ENCODE measurements at regions not wholly inside any gene's neighbourhood (a gene's known extent, or its start where the extent isn't known, plus 50 kb on each side); places are given as distances from the start of the nearest gene placed in this dataset.

DNA sequence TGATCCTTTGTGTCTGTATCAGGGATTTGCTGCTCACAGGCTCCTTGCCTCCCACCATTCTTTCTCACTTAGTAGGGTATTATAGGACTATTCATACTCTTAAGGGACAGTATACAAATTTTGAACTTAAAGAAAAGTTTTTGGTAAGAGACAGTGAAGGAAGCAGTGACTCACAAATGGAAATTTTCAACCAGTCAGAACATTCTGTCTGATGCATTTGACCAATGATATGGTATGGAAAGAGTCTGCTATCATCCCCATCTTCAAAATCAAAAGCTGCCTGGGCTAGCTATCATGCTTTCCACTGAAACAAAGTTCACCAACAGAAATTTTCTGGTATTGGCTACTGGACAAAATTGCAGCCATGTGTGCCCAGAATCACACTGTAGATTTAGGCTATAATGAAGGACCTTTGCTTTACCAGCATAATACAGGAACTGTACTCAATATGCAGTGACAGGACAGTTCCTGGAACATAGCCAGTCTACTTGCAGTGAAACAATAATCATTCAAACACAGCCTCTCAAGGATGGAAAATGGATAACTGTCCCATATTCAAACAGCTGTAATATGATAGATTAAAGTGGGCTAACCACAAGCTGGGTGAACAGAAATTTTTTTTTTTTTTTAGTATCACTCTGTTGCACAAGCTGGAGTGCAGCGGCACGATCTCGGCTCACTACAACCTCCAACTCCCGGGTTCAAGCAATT lies 109.0 kb upstream of the ACSL4 start:
- H3K4me3 ChIP-seq (ENCODE audit: low read depth, low read length) = no peak overlapping the region
- no peak for DNase-seq (ENCODE audit: low read depth)

DNA sequence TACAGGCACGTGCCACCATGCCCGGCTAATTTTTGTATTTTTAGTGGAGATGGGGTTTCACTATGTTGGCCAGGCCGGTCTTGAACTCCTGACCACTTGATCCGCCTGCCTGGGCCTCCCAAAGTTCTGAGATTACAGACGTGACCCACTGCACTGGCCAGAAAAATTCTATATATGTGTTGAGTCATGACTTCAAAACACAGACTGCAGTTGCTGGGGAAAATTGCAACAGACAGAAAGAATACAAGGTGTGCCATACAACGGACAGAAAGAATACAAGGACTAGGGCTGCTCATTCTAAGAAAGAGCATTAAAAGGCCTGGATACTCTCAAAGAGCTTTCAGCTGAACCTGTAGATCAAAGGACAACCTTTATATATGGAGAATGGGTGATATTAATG lies 109.6 kb upstream of the ACSL4 start:
- no peak overlapping the region for H3K4me3 ChIP-seq (ENCODE audit: low read depth, low read length)
- DNase-seq (ENCODE audit: low read depth) = no peak

DNA sequence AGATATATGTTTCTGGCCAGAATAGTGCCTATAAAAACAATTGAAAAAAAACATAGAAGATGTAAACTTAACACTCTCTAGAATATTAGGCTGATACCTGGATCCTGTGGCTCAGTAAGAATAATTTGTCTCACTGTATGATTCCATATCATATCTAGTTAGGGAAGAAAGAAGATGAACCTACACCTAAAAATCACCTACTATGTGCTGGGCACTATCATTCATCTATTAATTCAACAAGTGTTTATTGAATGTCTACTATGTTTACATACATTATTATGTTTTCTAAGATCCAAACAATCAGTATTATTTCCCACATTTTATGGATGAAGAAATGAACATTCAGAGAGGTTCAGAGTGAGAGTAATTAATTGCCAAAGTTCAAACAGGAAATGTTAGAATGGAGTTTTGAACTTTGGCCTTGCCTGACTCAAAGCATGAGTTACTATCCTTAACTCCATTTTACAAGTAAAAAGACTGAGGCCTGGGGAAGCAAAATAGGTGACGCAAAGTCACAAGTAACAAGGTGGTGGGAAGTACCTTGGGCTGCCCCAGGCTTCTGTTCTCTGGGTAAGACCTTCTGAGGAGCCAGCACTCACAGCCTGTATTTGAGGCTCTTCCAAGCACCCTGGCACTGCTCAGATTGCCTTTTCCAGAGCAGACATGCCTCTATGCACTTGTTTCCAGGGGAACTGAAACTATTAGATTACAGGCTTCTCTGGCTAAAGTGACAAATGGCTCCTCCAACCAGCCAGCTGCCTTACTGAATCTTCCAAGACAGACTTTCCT lies 111.1 kb upstream of the ACSL4 start:
- H3K4me3 ChIP-seq (ENCODE audit: low read depth, low read length) = no peak overlapping the region
- DNase-seq (ENCODE audit: low read depth) = no peak

DNA sequence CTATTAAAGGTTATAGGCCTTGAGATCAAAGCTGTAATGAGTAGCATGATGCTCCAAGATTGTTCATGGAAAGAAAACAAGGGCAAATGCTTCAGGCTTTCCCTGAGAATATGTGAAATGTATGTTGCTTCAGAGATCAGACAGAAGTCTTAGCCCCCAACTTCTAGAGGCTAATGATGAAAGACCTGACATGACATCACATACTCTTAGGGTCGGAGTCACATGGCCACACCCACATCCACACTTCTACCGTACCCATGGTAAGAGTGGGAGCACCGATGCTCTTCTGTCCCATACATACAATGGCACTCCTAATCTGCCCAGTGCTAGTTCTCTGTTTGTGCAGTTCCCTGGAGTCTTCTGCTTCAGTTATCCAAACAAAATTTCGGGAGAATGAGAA lies 111.9 kb upstream of the ACSL4 start:
- no peak for DNase-seq (ENCODE audit: low read depth)
- no peak overlapping the region for H3K4me3 ChIP-seq (ENCODE audit: low read depth, low read length)

DNA sequence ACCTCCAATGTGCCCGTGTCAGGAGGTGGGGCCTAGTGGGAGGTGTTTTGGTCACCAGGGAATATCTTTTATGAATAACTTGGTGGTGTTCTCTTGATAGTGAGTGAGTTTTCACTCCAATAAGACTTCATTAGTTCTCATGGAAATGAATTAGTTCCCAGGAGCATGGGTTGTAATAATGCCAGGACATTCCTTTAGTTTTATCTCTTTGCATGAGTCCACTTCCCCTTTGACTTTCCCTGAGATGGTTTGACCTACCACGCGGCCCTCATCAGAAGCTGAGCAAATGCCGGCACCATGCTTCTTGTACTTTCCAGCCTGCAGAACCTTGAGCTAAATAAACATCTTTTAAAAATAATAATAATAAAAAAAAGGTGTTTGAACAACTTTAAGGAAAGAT lies 112.9 kb upstream of the ACSL4 start:
- DNase-seq (ENCODE audit: low read depth) = no peak
- H3K4me3 ChIP-seq (ENCODE audit: low read depth, low read length) = no peak overlapping the region

DNA sequence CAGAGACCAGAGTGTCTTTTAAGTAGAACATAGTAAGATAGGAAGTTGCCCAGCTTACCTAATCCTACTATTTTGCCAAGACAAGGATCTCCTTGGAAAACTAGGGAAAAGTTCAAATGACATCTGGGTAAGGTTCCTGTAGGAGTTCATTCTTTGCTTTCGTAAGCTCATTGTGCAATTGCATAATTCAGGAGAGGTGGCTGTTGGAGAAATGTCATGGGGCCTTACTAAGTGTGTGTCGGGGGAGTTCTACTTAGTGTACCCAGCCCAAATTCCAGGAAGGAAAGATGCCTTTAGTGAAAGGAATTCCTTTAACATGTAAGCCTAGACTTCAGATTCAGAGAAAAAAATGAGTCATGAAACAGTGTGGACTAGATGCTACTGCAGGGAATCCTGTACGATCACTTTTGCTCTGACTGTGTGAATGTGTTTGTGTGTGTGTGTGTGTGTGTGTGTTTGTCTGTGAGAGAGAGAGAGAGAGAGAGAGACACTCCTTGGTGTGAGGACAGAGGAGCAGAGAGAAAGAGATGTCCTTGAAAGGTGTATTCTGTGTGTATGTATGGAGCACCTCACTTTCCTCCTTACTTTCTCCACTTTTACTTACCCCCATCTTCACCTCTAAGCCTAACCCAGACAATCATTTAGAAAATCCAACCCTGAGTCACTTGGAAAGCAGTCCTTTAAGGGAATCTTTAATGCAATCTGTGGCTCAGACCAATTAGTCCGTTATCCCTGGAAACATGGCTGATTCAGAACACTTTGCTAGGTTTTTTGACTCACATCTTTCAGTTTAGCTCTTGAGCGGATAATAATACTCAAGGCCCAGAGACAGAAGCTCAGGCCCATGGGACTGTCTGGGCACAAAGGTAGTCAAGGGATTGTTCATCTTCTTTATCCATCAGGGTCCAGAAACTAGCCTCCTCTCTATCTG lies 114.5 kb upstream of the ACSL4 start:
- DNase-seq (ENCODE audit: low read depth) = peak; percentile 82
- no peak overlapping the region for H3K4me3 ChIP-seq (ENCODE audit: low read depth, low read length)

DNA sequence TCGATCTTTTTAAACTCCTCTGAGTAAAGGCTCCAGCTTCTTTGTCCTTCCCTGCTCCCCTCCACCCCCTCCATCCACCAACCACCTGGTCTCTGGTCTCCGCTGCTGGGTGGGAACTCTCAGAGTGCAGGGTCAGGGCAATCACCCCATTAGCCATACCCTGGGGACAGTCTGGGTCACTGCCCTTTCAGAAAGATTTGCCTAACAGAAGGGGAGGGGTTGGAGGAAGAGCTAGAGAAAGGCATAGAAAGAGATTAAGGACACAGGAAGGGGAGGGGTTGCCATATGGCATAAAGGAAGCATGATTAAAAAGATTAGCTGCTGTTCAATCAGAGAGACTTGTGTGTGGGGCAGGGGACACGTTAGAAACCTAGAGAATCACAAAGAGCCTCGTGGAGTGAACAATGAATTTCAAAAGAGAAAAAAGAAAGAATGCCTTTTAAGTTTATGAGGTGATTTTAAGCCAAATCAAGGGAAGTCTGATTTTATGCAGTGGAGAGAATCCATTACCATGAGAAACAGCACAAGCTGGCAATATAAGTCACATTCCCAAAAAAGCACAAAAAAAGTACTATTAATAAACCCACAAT lies 115.5 kb upstream of the ACSL4 start:
- DNase-seq (ENCODE audit: low read depth) = no peak
- H3K4me3 ChIP-seq (ENCODE audit: low read depth, low read length) = no peak overlapping the region

DNA sequence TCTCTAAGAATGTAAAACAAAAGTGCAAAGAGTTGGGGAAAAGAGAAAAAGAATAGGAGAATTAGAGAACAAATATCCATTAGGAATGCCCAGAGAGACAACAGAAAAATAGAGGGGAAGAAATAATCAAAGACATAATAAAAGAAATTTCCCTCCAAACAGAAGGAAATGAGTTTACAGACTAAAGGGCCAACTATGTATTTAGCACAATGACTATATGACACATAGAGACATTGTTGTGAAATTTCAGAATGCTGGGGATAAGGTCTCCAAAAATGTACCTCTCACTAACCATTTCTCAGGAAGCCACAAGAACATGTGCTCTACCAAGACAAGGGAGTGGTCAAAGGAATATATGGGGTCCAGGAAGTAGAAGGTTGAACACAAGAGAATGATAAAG lies 121.0 kb upstream of the ACSL4 start:
- H3K4me3 ChIP-seq (ENCODE audit: low read depth, low read length) = no peak overlapping the region
- DNase-seq (ENCODE audit: low read depth) = no peak

DNA sequence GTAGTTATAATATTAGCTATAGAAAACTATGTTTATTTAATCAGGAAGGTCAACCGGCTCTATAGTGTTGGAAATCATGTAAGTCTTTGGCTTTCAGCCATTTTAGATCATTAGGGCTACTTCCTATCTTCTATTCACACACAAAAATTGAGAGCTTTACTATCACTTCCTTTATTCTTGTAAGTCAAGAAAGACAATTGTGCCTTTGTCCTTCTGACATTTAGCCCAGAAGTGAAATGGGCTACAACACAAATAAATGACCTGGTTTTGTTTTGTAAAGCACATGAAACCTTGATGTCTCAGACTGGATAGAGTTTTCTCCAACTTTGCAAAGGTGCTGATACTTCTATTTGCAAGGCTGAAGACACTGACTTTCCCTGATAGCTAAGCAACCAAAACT lies 122.4 kb upstream of the ACSL4 start:
- no peak for DNase-seq (ENCODE audit: low read depth)

DNA sequence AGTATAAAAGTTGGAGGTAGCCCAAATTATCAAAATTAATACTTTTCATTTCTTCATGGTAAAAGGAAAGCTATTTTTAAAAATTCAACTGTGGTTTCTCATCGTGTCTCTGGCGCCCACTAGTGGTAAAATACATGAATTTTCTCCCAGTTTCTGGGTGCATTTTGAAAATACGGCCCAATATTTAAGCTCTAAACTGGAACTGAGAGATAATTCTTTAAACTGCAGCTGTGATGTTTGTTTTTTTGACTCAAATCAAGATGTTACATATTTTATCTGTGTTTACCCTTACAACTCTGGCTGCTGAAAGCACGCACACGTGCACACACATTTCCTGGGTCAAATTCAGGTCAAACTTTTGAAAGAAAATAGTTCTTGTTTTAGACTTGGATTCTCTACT lies 123.9 kb upstream of the ACSL4 start:
- H3K4me3 ChIP-seq (ENCODE audit: low read depth, low read length) = no peak overlapping the region
- no peak for DNase-seq (ENCODE audit: low read depth)

More for the DNA sequence above, 122.4 kb upstream of the ACSL4 start:
- H3K4me3 ChIP-seq (ENCODE audit: low read depth, low read length) = no peak overlapping the region

DNA sequence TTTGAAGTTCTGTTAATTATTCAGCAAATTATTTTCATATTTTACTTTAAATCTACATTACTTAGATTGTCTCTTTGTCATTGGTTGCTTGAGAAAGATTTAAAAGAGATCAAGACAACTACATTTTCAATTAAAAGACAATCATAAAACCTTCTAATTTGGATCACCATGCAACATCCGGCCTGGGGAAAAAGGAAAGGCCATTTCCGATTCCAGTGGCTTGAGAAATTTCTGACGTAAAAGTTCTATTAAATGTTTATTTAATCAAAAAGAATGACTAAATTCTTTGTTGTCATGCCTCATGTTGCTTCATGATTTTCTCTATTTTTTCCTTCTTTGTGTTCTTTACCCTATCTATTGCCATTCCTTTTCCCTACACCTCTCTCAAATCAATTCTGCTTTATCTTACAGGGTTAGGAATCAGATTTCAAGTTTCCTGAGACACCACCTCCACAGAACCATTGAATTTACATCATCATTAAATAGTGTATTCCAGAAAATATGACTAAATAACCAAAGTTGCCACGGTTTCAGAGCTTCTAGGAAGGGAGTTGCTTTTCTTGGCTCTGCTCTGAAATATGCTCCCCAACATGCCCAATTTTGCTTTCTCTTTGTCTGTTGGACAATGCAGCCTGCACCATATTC lies 124.6 kb upstream of the ACSL4 start:
- DNase-seq (ENCODE audit: low read depth) = no peak
- no peak overlapping the region for H3K4me3 ChIP-seq (ENCODE audit: low read depth, low read length)

DNA sequence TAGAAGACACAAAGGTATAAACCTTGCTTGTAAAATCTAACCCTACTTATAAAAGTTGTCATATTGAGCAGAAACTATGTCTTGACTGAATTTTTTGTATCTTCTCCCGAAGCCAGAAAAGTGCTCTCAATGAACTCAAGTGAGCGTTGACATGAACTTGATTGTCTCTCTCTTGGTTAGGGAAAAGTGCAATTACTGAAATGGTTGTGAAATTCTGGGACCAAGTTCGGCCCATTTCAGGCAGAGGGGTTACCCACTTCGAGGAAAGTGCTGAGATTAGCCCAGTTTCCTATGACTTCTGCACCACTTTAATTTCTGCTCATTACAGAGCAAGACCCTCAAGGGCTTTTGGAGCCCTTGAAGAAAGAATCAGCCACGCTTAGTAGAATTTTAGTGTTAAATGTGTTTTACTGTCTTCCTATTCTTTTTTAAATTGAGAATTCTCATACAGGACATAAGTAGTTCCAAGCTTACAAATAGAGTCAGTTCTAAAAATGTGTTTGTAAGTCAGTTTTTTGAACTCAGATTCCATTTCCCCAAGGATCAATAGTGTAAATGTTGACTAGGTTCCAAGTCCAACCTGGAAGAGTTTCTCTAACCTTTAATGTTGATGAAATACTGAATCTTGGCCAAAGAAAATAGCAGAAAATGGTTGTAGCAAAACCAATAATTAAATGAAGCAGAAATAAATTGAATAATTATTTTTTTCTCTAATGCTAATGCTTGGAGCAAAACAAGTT lies 125.7 kb upstream of the ACSL4 start:
- H3K4me3 ChIP-seq (ENCODE audit: low read depth, low read length) = no peak overlapping the region
- DNase-seq (ENCODE audit: low read depth) = no peak

DNA sequence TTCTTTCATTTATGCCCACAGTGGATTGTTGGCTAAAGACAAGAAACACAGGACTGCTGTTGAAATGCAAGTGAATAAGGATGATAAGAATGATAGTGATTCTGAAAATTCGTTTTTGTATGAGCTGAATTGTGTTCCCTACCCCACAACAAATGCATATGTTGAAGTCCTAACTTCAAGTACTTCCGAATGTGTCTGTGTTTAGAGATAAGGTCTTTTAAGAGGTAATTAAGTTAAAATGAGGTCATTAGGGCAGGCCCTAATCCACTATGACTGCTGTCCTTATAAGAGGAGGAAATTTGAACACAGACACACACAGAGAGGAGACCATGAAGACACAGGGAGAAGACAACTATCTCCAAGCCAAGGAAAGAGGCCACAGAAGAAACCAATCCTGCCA lies 126.6 kb upstream of the ACSL4 start:
- DNase-seq (ENCODE audit: low read depth) = no peak
- no peak overlapping the region for H3K4me3 ChIP-seq (ENCODE audit: low read depth, low read length)

DNA sequence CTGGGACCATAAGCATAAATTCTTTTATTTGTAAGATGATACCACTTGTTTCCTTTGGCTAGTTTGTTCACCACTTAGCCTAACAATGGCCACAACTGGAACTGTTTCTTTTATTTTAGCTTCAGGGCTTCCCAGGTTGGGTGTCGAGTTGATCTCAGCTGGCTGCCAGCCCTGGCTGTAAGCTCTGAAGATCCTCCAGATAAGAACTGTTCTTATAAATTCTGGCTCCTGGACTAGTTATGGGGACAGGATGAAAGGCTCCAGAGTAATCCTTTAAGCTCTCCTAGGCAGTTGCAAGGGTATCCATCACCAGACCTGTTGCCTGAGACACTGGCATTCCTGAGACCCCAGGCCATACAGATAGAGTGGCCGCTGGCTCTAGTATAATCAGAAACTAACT lies 129.4 kb upstream of the ACSL4 start:
- no peak overlapping the region for H3K4me3 ChIP-seq (ENCODE audit: low read depth, low read length)
- DNase-seq (ENCODE audit: low read depth) = no peak

DNA sequence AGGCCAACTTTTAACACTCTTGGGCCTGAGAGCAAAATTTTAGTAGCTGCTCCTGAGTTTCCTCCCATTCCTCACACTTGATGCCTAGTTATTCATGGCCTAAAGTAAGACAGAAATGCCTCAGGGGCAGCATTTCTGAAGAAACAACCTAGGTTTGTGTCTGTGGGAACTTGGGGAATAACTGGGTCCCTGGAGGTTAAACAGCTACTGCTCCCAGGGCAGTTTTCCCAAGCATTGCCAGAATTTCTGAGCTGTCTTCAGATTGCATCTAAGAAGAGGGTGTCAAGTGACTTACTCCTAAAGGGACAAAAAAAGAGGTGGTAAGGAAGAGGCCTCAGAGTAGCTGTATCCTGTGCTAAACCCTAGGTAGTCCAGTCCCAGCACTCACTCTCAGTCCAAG lies 130.8 kb upstream of the ACSL4 start:
- no peak overlapping the region for H3K4me3 ChIP-seq (ENCODE audit: low read depth, low read length)
- DNase-seq (ENCODE audit: low read depth) = no peak

DNA sequence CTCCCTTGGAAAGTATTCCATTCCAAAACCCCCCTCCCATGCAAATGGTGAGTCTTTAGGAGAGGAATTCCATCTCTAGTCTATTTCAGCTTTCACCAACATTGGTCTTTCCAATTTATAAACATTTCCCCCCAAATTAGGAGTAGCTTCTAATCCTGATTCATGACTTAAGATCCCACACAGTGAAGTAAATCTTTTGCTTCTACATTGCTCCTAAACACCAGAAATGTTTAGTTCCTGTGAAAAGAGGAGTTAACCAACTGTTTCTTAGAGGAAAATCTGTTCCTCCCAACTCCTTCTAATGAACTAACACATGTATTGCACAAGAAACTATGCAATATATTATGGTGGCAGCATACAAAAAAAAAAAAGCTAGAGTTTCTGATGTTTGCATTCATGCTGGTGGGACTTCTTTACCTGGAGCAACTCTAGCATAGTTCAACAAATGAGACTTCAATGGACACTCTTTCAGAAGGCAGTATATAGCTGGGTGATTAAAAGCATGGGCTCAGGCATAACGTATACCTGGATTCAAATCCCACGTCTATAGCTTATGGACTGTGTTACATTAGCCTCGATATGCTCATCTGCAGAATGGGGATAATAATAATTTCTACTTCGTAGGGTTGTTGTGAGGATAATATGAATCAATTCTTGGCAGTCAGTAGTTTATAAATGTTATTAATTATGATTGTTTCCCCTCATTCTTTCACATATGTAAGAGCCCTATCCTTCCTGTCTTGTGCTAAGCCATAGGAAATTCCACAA lies 131.6 kb upstream of the TMEM164 start:
- DNase-seq (ENCODE audit: low read depth) = no peak
- no peak overlapping the region for H3K4me3 ChIP-seq (ENCODE audit: low read depth, low read length)

DNA sequence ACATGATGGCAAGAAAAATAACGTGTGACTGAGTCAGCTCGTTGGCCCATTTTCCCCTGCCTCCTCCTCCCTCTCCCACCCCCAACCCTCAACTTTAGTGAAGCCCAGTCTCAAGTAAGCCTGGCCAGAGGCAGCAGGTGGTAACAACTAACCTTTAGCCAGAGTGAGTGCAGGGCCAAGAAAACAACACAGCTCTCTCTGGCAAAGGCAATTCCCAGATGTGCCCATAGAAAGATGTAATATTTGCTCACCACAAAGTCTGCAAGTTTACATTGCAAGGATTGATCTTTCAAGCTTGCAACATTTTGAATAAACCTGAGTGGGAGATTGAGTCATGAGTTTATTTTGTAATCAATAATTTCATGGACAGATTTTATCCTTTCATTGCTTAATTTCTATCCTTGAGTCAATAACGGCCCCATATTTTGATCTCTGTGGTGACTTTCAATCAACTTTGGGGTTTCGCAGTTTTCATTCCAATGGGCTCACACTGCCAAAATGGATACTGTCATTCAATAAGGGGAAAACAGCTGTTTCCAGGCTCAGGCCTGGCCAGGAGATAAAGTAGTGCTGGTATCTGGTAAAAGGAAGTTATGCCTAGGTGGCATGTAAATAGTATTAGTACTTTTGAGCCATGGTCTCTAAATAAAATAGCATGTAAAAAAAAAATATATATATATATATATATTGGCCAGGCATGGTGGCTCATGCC lies 130.7 kb upstream of the TMEM164 start:
- DNase-seq (ENCODE audit: low read depth) = peak; percentile 60
- H3K4me3 ChIP-seq (ENCODE audit: low read depth, low read length) = no peak overlapping the region
